ENCODE measurements at regions not wholly inside any gene's neighbourhood (a gene's known extent, or its start where the extent isn't known, plus 50 kb on each side); places are given as distances from the start of the nearest gene placed in this dataset.

- no peak for DNase-seq (ENCODE audit: low read depth in 4 of 4, low spot score in 2 of 4)
Measured at GRCh38 chr10:88081457-88082054, 218.1 kb downstream of the PTEN start.

GRCh38 chr10:88082391-88082790, 219.0 kb downstream of the PTEN start:
- DNase-seq (ENCODE audit: low read depth in 4 of 4, low spot score in 2 of 4) = no peak

- DNase-seq (ENCODE audit: low read depth in 4 of 4, low spot score in 2 of 4) = no peak
Measured at GRCh38 chr10:88082806-88083596, 219.6 kb downstream of the PTEN start.

- no peak for DNase-seq (ENCODE audit: low read depth in 4 of 4, low spot score in 2 of 4)
Measured at GRCh38 chr10:88083597-88083989, 220.2 kb downstream of the PTEN start.

GRCh38 chr10:88086187-88086960, 222.9 kb downstream of the PTEN start:
- no peak for DNase-seq (ENCODE audit: low read depth in 4 of 4, low spot score in 2 of 4)

GRCh38 chr10:88088441-88089340, 225.3 kb downstream of the PTEN start:
- DNase-seq (ENCODE audit: low read depth in 4 of 4, low spot score in 2 of 4) = no peak

GRCh38 chr10:88089498-88089897, 226.1 kb downstream of the PTEN start:
- DNase-seq (ENCODE audit: low read depth in 4 of 4, low spot score in 2 of 4) = no peak

- no peak for DNase-seq (ENCODE audit: low read depth in 4 of 4, low spot score in 2 of 4)
Measured at GRCh38 chr10:88090568-88091214, 227.3 kb downstream of the PTEN start.

GRCh38 chr10:88091490-88092061, 228.2 kb downstream of the PTEN start:
- DNase-seq (ENCODE audit: low read depth in 4 of 4, low spot score in 2 of 4) = no peak

- no peak for DNase-seq (ENCODE audit: low read depth in 4 of 4, low spot score in 2 of 4)
Measured at GRCh38 chr10:88092265-88092664, 228.8 kb downstream of the PTEN start.

- no peak for DNase-seq (ENCODE audit: low read depth in 4 of 4, low spot score in 2 of 4)
Measured at GRCh38 chr10:88092973-88093372, 229.5 kb downstream of the PTEN start.

GRCh38 chr10:88094795-88095194, 231.4 kb downstream of the PTEN start:
- DNase-seq (ENCODE audit: low read depth in 4 of 4, low spot score in 2 of 4) = no peak

- DNase-seq (ENCODE audit: low read depth in 4 of 4, low spot score in 2 of 4) = peak in 1 of 4 donors; percentile 53
Measured at GRCh38 chr10:88095223-88095721, 231.8 kb downstream of the PTEN start.

GRCh38 chr10:88095778-88096431, 232.5 kb downstream of the PTEN start:
- DNase-seq (ENCODE audit: low read depth in 4 of 4, low spot score in 2 of 4) = no peak

- DNase-seq (ENCODE audit: low read depth in 4 of 4, low spot score in 2 of 4) = no peak
Measured at GRCh38 chr10:88097092-88097516, 233.7 kb downstream of the PTEN start.

- DNase-seq (ENCODE audit: low read depth in 4 of 4, low spot score in 2 of 4) = no peak
Measured at GRCh38 chr10:88097536-88097935, 234.1 kb downstream of the PTEN start.

GRCh38 chr10:88100281-88100680, 236.9 kb downstream of the PTEN start:
- no peak for DNase-seq (ENCODE audit: low read depth in 4 of 4, low spot score in 2 of 4)

- DNase-seq (ENCODE audit: low read depth in 4 of 4, low spot score in 2 of 4) = no peak
Measured at GRCh38 chr10:88101666-88102065, 238.2 kb downstream of the PTEN start.

- DNase-seq (ENCODE audit: low read depth in 4 of 4, low spot score in 2 of 4) = no peak
Measured at GRCh38 chr10:88103576-88103975, 240.2 kb downstream of the PTEN start.
